ENCODE measurements at regions not wholly inside any gene's neighbourhood (a gene's known extent, or its start where the extent isn't known, plus 50 kb on each side); places are given as distances from the start of the nearest gene placed in this dataset.

- TF ChIP-seq EGR1 (IDR thresholded peaks at IDR 0.05; ENCODE audit: low read depth) (no peak), YY1 (IDR thresholded peaks at IDR 0.05; ENCODE audit: extremely low read depth, insufficient replicate concordance, low read depth, low read length) (no peak), ATF3 (IDR thresholded peaks at IDR 0.05) (no peak), EZH2phosphoT487 (IDR thresholded peaks at IDR 0.05; ENCODE audit: borderline replicate concordance) (no peak), CEBPB (IDR thresholded peaks at IDR 0.05; ENCODE audit: low read depth) (no peak), POLR2AphosphoS5 (IDR thresholded peaks at IDR 0.05; ENCODE audit: low read depth, low read length) (no peak), TCF7L2 (IDR thresholded peaks at IDR 0.05; ENCODE audit: borderline replicate concordance, extremely low read depth, insufficient read depth, insufficient read length) (no peak)
- TF ChIP-seq, protein P1, sequence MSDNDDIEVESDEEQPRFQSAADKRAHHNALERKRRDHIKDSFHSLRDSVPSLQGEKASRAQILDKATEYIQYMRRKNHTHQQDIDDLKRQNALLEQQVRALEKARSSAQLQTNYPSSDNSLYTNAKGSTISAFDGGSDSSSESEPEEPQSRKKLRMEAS (IDR thresholded peaks at IDR 0.05): no peak
Observed at GRCh38 chr10:113350311-113351040, 202.4 kb upstream of the HABP2 start (continued).

GRCh38 chr10:113354711-113355110 is 198.1 kb upstream of the HABP2 start:
- Histone ChIP-seq H4K20me1 (ENCODE audit: insufficient read depth) (no peaks in the 10 kb centered on the region), H3K9me3 (ENCODE audit: control insufficient read depth in 1 of 2, insufficient read depth in 1 of 2, low read depth in 1 of 2, low read length in 2 of 2) (no peaks in the 10 kb centered on the region), H3K4me1 (ENCODE audit: control insufficient read depth in 1 of 2, insufficient read depth in 2 of 2, low read length in 2 of 2) (no peaks in the 10 kb centered on the region), H2AFZ (ENCODE audit: low read depth, low read length, poor library complexity, severe bottlenecking) (no peak overlapping the region), H3K4me3 (replicated peaks in 1 of 2; ENCODE audit: low read depth in 1 of 2, low read length in 2 of 2) (no peak overlapping the region), H3K27me3 (ENCODE audit: insufficient read depth, low read length) (peaks cover 17% of the 10 kb centered on the region; the same call in 1 of the 2 replicates), H3K79me2 (ENCODE audit: insufficient read depth, low read length) (no peaks in the 10 kb centered on the region), H3K27ac (ENCODE audit: low read depth, low read length) (no peak overlapping the region), H3K9me2 (ENCODE audit: insufficient read depth) (no peaks in the 10 kb centered on the region), H3K36me3 (ENCODE audit: control insufficient read depth in 1 of 2, insufficient read depth in 2 of 2, low read length in 2 of 2) (no peaks in the 10 kb centered on the region), H3K9ac (ENCODE audit: low read length) (no peak overlapping the region), H3K4me2 (ENCODE audit: low read length) (no peak overlapping the region)
- CTCF ChIA-PET: no interaction called here
- ATAC-seq (no peak), DNase-seq (ENCODE audit: low read depth, low spot score) (no peak)
- TF ChIP-seq EZH2phosphoT487 (IDR thresholded peaks at IDR 0.05; ENCODE audit: borderline replicate concordance): no peak
- TF ChIP-seq ELF1 (IDR thresholded peaks at IDR 0.05; ENCODE audit: borderline replicate concordance, low read depth): no peak
- TF ChIP-seq YY1 (IDR thresholded peaks at IDR 0.05; ENCODE audit: extremely low read depth, insufficient replicate concordance, low read depth, low read length): no peak
- no peak for TF ChIP-seq JUND (IDR thresholded peaks at IDR 0.05)
- TF ChIP-seq ATF3 (IDR thresholded peaks at IDR 0.05): no peak
- no peak for TF ChIP-seq SIN3A (IDR thresholded peaks at IDR 0.05; ENCODE audit: low read depth)
- TF ChIP-seq EZH2 (IDR thresholded peaks at IDR 0.05): no peak
- TF ChIP-seq SRF (IDR thresholded peaks at IDR 0.05; ENCODE audit: low read depth): no peak
- no peak for TF ChIP-seq SP1 (IDR thresholded peaks at IDR 0.05; ENCODE audit: low read depth)
- TF ChIP-seq TCF7L2 (IDR thresholded peaks at IDR 0.05; ENCODE audit: borderline replicate concordance, extremely low read depth, insufficient read depth, insufficient read length): no peak
- no peak for TF ChIP-seq FOSL1 (IDR thresholded peaks at IDR 0.05; ENCODE audit: low read depth)
- no peak for TF ChIP-seq RAD21 (IDR thresholded peaks at IDR 0.05; ENCODE audit: low read depth)
- TF ChIP-seq ZBTB33 (IDR thresholded peaks at IDR 0.05; ENCODE audit: extremely low read depth, insufficient replicate concordance, low read length): no peak
- TF ChIP-seq POLR2AphosphoS5 (IDR thresholded peaks at IDR 0.05; ENCODE audit: low read depth, low read length): no peak
- TF ChIP-seq, protein P1 (IDR thresholded peaks at IDR 0.05): no peak
- TF ChIP-seq, protein P2, sequence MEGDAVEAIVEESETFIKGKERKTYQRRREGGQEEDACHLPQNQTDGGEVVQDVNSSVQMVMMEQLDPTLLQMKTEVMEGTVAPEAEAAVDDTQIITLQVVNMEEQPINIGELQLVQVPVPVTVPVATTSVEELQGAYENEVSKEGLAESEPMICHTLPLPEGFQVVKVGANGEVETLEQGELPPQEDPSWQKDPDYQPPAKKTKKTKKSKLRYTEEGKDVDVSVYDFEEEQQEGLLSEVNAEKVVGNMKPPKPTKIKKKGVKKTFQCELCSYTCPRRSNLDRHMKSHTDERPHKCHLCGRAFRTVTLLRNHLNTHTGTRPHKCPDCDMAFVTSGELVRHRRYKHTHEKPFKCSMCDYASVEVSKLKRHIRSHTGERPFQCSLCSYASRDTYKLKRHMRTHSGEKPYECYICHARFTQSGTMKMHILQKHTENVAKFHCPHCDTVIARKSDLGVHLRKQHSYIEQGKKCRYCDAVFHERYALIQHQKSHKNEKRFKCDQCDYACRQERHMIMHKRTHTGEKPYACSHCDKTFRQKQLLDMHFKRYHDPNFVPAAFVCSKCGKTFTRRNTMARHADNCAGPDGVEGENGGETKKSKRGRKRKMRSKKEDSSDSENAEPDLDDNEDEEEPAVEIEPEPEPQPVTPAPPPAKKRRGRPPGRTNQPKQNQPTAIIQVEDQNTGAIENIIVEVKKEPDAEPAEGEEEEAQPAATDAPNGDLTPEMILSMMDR (IDR thresholded peaks at IDR 0.05 in 2 of 3, conservative IDR thresholded peaks at IDR 0.05 in 1 of 3; ENCODE audit: borderline replicate concordance in 1 of 3, insufficient read depth in 1 of 3, low read depth in 2 of 3, low read length in 2 of 3): no peak
- no peak for TF ChIP-seq CBX3 (IDR thresholded peaks at IDR 0.05; ENCODE audit: low read depth)
- TF ChIP-seq CEBPB (IDR thresholded peaks at IDR 0.05; ENCODE audit: low read depth): no peak
- no peak for TF ChIP-seq ZNF274 (IDR thresholded peaks at IDR 0.05; ENCODE audit: low read depth, low read length)
- POLR2A ChIA-PET: no interaction called here
- no TSS peak for BruUV-seq (replicated peaks)
- RAD21 ChIA-PET (ENCODE audit: low non-redundant PET in 1 of 2, low total read pairs in 2 of 2, uncharacterized antibody in 2 of 2, unreplicated experiment in 2 of 2): no interaction called here
- intact Hi-C loops (cut with micrococcal nuclease): no loop called here
